A673 (cell line): ENCODE measurements at regions not wholly inside any gene's neighbourhood (a gene's known extent, or its start where the extent isn't known, plus 50 kb on each side); places are given as distances from the start of the nearest gene placed in this dataset.

Source experiments
- BruUV-seq: library from RNA; stranded (reverse); fragments of 400-500 nt; replicated peaks from 2 replicates; lab custom pipeline; 2021; lab: Mats Ljungman, UMichigan
- CTCF ChIA-PET: fragments of 300-600 bp; sonication (Branson Sonifier 250); formaldehyde crosslinking; loops from one replicate; lab custom pipeline; 2022; ENCODE audit warnings: antibody characterized with exemption; lab: Charles Lee
- POLR2A ChIA-PET: fragments of 300-600 bp; sonication (Branson Sonifier 250); formaldehyde crosslinking; loops from one replicate; lab custom pipeline; 2022; ENCODE audit warnings: antibody characterized with exemption; ENCODE audit not compliant: low non-redundant PET; lab: Charles Lee
- DNase-seq: peaks from one replicate; pipeline ENCODE4 v3.0.0-alpha.2; 2015; ENCODE audit warnings: low spot score
- H3K27ac ChIP-seq: fragments of 200-600 bp; sonication (generic); 2 replicates; pipeline ENCODE4 v1.5.1; 2016; ENCODE audit warnings: mixed run types, low read depth, mild to moderate bottlenecking, mixed read lengths, antibody characterized with exemption, low read length; ENCODE audit not compliant: poor library complexity, severe bottlenecking
- H3K27me3 ChIP-seq: fragments of 200-600 bp; sonication (generic); replicated peaks from 2 replicates; pipeline ENCODE4 v1.6.1; 2017; ENCODE audit warnings: mixed run types, low read depth, mild to moderate bottlenecking, mixed read lengths, antibody characterized with exemption, low read length; ENCODE audit not compliant: insufficient read depth, poor library complexity
- H3K36me3 ChIP-seq: fragments of 200-600 bp; sonication (generic); 2 replicates; pipeline ENCODE4 v1.6.1; 2016; ENCODE audit warnings: mixed run types, mild to moderate bottlenecking, mixed read lengths, antibody characterized with exemption, low read length; ENCODE audit not compliant: insufficient read depth, poor library complexity, severe bottlenecking
- H3K4me1 ChIP-seq: fragments of 200-600 bp; sonication (generic); 2 replicates; pipeline ENCODE4 v1.6.1; 2017; ENCODE audit warnings: mixed run types, mild to moderate bottlenecking, mixed read lengths, antibody characterized with exemption, low read length; ENCODE audit not compliant: insufficient read depth, poor library complexity, severe bottlenecking
- H3K4me3 ChIP-seq: fragments of 200-600 bp; sonication (generic); 2 replicates; pipeline ENCODE4 v1.5.1; 2016; ENCODE audit warnings: low read depth, mixed run types, mild to moderate bottlenecking, mixed read lengths, low read length; ENCODE audit not compliant: poor library complexity, severe bottlenecking
- H3K9me3 ChIP-seq: fragments of 200-600 bp; sonication (generic); 2 replicates; pipeline ENCODE4 v1.6.1; 2016; ENCODE audit warnings: mixed run types, low read depth, mild to moderate bottlenecking, mixed read lengths, antibody characterized with exemption, low read length; ENCODE audit not compliant: poor library complexity, severe bottlenecking
- EZH2 ChIP-seq: fragments of 200-600 bp; sonication (generic); IDR thresholded peaks from 2 replicates; pipeline ENCODE4 v1.6.1; 2017; ENCODE audit warnings: borderline replicate concordance, low read depth, mild to moderate bottlenecking, mixed read lengths, antibody characterized with exemption, low read length; ENCODE audit not compliant: poor library complexity, severe bottlenecking
- intact Hi-C: fragments of 100-400 bp; cut with micrococcal nuclease; formaldehyde crosslinking; loops from one replicate; pipeline ENCODE4 v1.10.0; 2022; ENCODE audit not compliant: unreplicated experiment
- TF ChIP-seq, protein P1 (sequence below): fragments of 300-800, 200-600 bp; sonication (generic); conservative IDR thresholded peaks from 2 replicates; pipeline ENCODE4 v1.5.1; 2017; ENCODE audit warnings: low read depth, mild to moderate bottlenecking, antibody characterized with exemption, low read length, moderate library complexity, mixed read lengths

DNA sequence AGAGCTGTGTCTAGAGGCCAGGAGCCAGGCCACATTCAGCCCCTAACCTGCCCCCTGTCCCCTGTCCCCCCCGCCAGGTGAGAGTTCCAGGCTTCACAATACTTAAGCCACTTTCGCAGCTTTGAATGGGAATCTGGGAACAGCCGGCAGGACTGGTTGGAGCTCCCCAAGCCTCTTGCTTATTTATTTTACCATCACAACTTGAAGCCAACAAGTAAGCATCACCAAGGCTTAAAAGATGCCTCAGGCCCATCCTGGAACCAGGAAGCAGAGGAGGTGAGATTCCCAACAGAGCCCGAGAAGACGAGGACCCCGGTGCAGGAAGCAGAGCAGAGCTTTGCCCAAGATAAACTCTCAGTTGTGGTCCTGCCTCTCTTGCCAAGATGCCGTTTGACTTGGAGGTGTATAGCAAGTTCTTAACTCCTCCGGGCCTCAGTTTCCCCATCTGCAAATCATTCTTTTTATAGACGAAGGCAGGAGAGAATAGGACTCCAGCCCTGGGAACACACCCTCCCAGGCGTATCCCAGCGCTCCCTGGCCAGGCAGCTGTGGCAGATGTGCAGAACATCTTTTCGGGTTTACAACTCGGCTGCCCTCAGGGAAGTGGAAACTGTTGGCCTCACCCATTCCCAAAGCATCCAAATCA lies 66.8 kb upstream of the SLC25A33 start:
- no peaks in the 10 kb centered on the region for H3K9me3 ChIP-seq
- no peaks in the 10 kb centered on the region for H3K4me1 ChIP-seq
- H3K4me3 ChIP-seq: no peak overlapping the region
- POLR2A ChIA-PET: no interaction called here
- no peak overlapping the region for H3K27ac ChIP-seq
- TF ChIP-seq EZH2: no peak
- TF ChIP-seq, protein P1, sequence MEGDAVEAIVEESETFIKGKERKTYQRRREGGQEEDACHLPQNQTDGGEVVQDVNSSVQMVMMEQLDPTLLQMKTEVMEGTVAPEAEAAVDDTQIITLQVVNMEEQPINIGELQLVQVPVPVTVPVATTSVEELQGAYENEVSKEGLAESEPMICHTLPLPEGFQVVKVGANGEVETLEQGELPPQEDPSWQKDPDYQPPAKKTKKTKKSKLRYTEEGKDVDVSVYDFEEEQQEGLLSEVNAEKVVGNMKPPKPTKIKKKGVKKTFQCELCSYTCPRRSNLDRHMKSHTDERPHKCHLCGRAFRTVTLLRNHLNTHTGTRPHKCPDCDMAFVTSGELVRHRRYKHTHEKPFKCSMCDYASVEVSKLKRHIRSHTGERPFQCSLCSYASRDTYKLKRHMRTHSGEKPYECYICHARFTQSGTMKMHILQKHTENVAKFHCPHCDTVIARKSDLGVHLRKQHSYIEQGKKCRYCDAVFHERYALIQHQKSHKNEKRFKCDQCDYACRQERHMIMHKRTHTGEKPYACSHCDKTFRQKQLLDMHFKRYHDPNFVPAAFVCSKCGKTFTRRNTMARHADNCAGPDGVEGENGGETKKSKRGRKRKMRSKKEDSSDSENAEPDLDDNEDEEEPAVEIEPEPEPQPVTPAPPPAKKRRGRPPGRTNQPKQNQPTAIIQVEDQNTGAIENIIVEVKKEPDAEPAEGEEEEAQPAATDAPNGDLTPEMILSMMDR: no peak
- peaks cover 42% of the 10 kb centered on the region for H3K27me3 ChIP-seq
- BruUV-seq: no TSS peak
- H3K36me3 ChIP-seq: no peaks in the 10 kb centered on the region
- no peak for DNase-seq
- intact Hi-C loops: no loop called here
- CTCF ChIA-PET: no interaction called here

DNA sequence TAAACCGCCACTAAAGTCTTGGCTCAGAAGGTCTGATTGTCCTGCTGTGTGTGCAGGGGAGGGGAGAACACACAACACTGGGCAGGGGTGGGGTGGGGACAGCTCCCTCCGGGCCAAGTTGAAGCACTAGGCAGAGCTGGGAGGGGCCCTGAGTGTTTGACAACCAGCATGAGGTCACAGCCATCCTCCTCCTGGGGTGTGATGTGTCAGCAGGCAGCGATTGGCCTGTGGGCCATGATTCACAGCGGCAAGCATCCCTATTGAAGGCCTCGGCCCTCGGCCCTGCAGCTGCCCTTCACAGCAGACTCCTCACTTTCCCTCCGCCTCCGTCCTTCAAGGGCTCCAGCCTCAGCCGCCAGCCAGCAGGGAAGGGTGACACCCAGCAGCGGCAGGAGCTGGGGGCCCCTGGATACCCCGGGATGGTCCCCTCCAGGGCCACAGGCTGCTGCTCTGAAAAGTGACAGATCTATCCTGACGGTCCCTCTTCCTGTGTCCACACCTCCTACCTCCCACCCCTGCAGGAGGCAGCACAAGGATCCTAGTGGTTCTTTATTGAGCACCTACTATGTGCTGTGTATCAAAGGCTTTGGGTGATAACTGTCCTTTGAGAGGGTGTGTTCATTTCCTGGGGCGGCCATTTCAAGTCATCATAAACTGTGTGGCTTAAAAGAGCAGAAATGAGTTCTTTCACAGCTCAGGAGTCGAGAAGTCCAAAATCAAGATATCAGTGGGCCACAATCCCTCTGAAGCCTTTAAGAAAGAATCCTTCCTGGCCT lies 66.0 kb upstream of the SLC25A33 start:
- DNase-seq: no peak
- Histone ChIP-seq H3K9me3 (no peaks in the 10 kb centered on the region), H3K4me1 (no peaks in the 10 kb centered on the region), H3K4me3 (no peak overlapping the region), H3K27ac (no peak overlapping the region), H3K27me3 (peaks cover 36% of the 10 kb centered on the region), H3K36me3 (no peaks in the 10 kb centered on the region)
- ChIA-PET CTCF (no interaction called here), POLR2A (interaction anchor here (0.5 kb wide), 1 partner anchor 1322 kb away, joined by 3 read pairs; no protein-coding TSS in a partner anchor)
- intact Hi-C loops: no loop called here
- BruUV-seq: no TSS peak
- TF ChIP-seq, protein P1: no peak
- no peak for TF ChIP-seq EZH2

DNA sequence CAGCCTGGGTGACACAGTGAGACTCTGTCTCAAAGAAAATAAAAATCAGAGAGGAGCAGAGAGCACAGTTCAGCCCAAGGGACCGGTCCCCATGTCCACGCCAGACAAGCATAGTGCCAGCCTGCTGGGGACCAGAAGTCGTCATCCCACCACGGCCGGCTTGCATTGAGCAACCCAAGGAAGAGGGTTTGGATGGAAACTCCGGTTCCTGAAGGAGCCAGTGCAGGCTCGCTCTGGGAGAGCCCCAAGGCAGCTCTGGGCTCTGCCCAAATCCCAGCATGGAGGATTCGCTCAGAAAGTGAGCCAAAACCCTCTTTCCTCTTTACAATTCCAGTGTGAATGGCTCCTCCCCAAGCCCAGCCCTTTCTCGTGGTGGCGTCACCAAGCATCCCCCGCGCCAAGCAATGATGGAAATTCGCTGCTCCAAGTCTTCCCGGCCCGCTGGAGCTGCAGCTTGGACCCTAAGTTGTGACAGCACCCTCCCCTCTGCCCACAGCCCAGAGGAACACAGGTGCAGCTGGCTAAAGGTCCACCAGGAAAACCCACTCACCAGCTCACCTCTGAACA lies 64.1 kb upstream of the SLC25A33 start:
- H3K27ac ChIP-seq: no peak overlapping the region
- no peaks in the 10 kb centered on the region for H3K4me1 ChIP-seq
- intact Hi-C loops: no loop called here
- H3K27me3 ChIP-seq: peaks cover 33% of the 10 kb centered on the region
- ChIA-PET POLR2A (no interaction called here), CTCF (interaction anchor here (0.6 kb wide), 1 partner anchor 12 kb away, joined by 3 read pairs; no protein-coding TSS in a partner anchor)
- H3K9me3 ChIP-seq: no peaks in the 10 kb centered on the region
- no TSS peak for BruUV-seq
- TF ChIP-seq, protein P1: no peak
- TF ChIP-seq EZH2: no peak
- DNase-seq: no peak
- no peak overlapping the region for H3K4me3 ChIP-seq
- no peaks in the 10 kb centered on the region for H3K36me3 ChIP-seq
